K562 (cell line): ENCODE measurements at regions not wholly inside any gene's neighbourhood (a gene's known extent, or its start where the extent isn't known, plus 50 kb on each side); places are given as distances from the start of the nearest gene placed in this dataset.

Source experiments
- CBX3 ChIP-seq, 2 experiments: IDR thresholded peaks; 1 replicate in 1 of 2; 2 replicates in 1 of 2; pipeline ENCODE4 v1.6.1; 2012; ENCODE audit warnings: inconsistent platforms in 2 of 2, low read length in 2 of 2, borderline replicate concordance in 1 of 2, control low read depth in 1 of 2
- CHD2 ChIP-seq: IDR thresholded peaks from 2 replicates; pipeline ENCODE4 v1.6.1; 2011; ENCODE audit warnings: low read depth, low read length
- GABPA ChIP-seq: fragments of 200-800 bp; sonication (Bioruptor generic); conservative IDR thresholded peaks from 2 replicates; pipeline ENCODE4 v1.6.1; 2016; ENCODE audit warnings: low read depth, missing genetic modification characterization, missing compliant biosample characterization
- JUN ChIP-seq, 2 experiments: sonication (generic) in 1 of 2; formaldehyde crosslinking in 1 of 2; IDR thresholded peaks; 2 replicates each; pipeline versions ENCODE4 v1.6.1 to v1.8.0; 2012 to 2022; ENCODE audit warnings: borderline replicate concordance in 2 of 2, mild to moderate bottlenecking in 2 of 2, improper control_type of control experiment in 1 of 2, low read depth in 1 of 2, low read length in 1 of 2, missing genetic modification reagents in 1 of 2
- ZEB2 ChIP-seq: fragments of 450-650 bp; IDR thresholded peaks from 2 replicates; pipeline ENCODE4 v1.6.1; 2016
- ZFP36 ChIP-seq: fragments of 150-350 bp; IDR thresholded peaks from 2 replicates; pipeline ENCODE4 v1.6.1; 2018; ENCODE audit warnings: low read length, low read depth; ENCODE audit not compliant: partially characterized antibody
- TF ChIP-seq, protein P1 (sequence below): fragments of 450-650 bp; formaldehyde crosslinking; IDR thresholded peaks from 2 replicates; pipeline ENCODE4 v1.4.0; 2020; ENCODE audit warnings: mild to moderate bottlenecking, moderate library complexity
- TF ChIP-seq, protein P2 (sequence below): sonication (generic); formaldehyde crosslinking; IDR thresholded peaks from 2 replicates; pipeline ENCODE4 v1.8.0; 2022; ENCODE audit warnings: missing genetic modification reagents, mild to moderate bottlenecking, moderate library complexity, borderline replicate concordance
- TF ChIP-seq, protein P3 (sequence below), 2 experiments: fragments of 450-650 bp; formaldehyde crosslinking in 1 of 2; IDR thresholded peaks; 2 replicates each; pipeline versions ENCODE4 v1.4.0 to v1.6.1; 2014 to 2020; ENCODE audit warnings: mild to moderate bottlenecking in 2 of 2, borderline replicate concordance in 1 of 2, low read depth in 1 of 2
- TF ChIP-seq, protein P4 (sequence below): fragments of 450-650 bp; formaldehyde crosslinking; IDR thresholded peaks from 2 replicates; pipeline ENCODE4 v1.4.0; 2022; ENCODE audit warnings: missing genetic modification characterization
- TF ChIP-seq, protein P5 (sequence below), 3 experiments: IDR thresholded peaks in 2 of 3; conservative IDR thresholded peaks in 1 of 3; 2 replicates each; pipeline ENCODE4 v1.5.1; 2011 to 2012; ENCODE audit warnings: low read length in 3 of 3, mild to moderate bottlenecking in 3 of 3, control low read depth in 2 of 3, improper control_type of control experiment in 1 of 3, inconsistent platforms in 1 of 3, low read depth in 1 of 3, mixed read lengths in 1 of 3, moderate library complexity in 1 of 3; ENCODE audit not compliant: insufficient read depth in 2 of 3

DNA sequence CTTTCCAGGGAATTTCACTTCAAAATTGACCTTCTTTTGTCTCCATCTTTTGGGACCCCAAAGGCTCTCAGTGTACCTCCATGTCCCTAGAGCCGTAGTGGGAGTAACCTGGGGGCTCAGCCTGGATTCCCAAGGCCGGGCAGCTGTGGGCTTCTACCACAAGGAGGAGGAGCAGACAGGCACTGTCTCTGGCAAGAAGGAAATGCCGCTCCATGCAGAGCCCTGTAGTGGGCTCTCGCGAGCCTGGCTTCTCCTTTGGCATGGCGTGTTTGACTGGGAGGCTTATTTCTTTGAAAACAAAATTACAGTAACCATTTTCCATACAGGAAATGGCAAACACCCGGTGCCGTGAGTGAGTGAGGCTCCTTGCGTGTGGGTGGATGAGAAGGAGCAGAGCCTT is 76.8 kb upstream of the FAM180A start (continued):
- TF ChIP-seq, protein P1, sequence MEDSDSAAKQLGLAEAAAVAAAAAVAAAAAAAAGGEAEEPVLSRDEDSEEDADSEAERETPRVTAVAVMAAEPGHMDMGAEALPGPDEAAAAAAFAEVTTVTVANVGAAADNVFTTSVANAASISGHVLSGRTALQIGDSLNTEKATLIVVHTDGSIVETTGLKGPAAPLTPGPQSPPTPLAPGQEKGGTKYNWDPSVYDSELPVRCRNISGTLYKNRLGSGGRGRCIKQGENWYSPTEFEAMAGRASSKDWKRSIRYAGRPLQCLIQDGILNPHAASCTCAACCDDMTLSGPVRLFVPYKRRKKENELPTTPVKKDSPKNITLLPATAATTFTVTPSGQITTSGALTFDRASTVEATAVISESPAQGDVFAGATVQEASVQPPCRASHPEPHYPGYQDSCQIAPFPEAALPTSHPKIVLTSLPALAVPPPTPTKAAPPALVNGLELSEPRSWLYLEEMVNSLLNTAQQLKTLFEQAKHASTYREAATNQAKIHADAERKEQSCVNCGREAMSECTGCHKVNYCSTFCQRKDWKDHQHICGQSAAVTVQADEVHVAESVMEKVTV: peak; percentile 81
- TF ChIP-seq GABPA (0 out of 2 replicates have a peak, but pooled peaks have one; percentile 22), ZFP36 (peak; percentile 17), CBX3 (IDR thresholded peaks at IDR 0.05; ENCODE audit: borderline replicate concordance in 1 of 2, low read length in 2 of 2) (0 out of 3 replicates have a peak, but pooled peaks of 1 of the 2 experiments have one; percentile 36), ZEB2 (no peak), JUN (IDR thresholded peaks at IDR 0.05; ENCODE audit: borderline replicate concordance, low read depth, low read length) (no peak), JUN (CRISPR knock-in tag; IDR thresholded peaks at IDR 0.05; ENCODE audit: borderline replicate concordance) (no peak), CHD2 (peak; percentile 79)
- TF ChIP-seq, protein P2, sequence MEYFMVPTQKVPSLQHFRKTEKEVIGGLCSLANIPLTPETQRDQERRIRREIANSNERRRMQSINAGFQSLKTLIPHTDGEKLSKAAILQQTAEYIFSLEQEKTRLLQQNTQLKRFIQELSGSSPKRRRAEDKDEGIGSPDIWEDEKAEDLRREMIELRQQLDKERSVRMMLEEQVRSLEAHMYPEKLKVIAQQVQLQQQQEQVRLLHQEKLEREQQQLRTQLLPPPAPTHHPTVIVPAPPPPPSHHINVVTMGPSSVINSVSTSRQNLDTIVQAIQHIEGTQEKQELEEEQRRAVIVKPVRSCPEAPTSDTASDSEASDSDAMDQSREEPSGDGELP: peak; percentile 18; the same call in 1 of the 2 replicates
- TF ChIP-seq, protein P3, sequence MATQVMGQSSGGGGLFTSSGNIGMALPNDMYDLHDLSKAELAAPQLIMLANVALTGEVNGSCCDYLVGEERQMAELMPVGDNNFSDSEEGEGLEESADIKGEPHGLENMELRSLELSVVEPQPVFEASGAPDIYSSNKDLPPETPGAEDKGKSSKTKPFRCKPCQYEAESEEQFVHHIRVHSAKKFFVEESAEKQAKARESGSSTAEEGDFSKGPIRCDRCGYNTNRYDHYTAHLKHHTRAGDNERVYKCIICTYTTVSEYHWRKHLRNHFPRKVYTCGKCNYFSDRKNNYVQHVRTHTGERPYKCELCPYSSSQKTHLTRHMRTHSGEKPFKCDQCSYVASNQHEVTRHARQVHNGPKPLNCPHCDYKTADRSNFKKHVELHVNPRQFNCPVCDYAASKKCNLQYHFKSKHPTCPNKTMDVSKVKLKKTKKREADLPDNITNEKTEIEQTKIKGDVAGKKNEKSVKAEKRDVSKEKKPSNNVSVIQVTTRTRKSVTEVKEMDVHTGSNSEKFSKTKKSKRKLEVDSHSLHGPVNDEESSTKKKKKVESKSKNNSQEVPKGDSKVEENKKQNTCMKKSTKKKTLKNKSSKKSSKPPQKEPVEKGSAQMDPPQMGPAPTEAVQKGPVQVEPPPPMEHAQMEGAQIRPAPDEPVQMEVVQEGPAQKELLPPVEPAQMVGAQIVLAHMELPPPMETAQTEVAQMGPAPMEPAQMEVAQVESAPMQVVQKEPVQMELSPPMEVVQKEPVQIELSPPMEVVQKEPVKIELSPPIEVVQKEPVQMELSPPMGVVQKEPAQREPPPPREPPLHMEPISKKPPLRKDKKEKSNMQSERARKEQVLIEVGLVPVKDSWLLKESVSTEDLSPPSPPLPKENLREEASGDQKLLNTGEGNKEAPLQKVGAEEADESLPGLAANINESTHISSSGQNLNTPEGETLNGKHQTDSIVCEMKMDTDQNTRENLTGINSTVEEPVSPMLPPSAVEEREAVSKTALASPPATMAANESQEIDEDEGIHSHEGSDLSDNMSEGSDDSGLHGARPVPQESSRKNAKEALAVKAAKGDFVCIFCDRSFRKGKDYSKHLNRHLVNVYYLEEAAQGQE (IDR thresholded peaks at IDR 0.05; ENCODE audit: borderline replicate concordance): peak; percentile 63; the same call in 1 of the 2 replicates
- TF ChIP-seq, protein P3 (CRISPR knock-in tag; IDR thresholded peaks at IDR 0.05; ENCODE audit: low read depth): no peak
- TF ChIP-seq, protein P4, sequence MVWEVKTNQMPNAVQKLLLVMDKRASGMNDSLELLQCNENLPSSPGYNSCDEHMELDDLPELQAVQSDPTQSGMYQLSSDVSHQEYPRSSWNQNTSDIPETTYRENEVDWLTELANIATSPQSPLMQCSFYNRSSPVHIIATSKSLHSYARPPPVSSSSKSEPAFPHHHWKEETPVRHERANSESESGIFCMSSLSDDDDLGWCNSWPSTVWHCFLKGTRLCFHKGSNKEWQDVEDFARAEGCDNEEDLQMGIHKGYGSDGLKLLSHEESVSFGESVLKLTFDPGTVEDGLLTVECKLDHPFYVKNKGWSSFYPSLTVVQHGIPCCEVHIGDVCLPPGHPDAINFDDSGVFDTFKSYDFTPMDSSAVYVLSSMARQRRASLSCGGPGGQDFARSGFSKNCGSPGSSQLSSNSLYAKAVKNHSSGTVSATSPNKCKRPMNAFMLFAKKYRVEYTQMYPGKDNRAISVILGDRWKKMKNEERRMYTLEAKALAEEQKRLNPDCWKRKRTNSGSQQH (CRISPR knock-in tag): no peak
- TF ChIP-seq, protein P5, sequence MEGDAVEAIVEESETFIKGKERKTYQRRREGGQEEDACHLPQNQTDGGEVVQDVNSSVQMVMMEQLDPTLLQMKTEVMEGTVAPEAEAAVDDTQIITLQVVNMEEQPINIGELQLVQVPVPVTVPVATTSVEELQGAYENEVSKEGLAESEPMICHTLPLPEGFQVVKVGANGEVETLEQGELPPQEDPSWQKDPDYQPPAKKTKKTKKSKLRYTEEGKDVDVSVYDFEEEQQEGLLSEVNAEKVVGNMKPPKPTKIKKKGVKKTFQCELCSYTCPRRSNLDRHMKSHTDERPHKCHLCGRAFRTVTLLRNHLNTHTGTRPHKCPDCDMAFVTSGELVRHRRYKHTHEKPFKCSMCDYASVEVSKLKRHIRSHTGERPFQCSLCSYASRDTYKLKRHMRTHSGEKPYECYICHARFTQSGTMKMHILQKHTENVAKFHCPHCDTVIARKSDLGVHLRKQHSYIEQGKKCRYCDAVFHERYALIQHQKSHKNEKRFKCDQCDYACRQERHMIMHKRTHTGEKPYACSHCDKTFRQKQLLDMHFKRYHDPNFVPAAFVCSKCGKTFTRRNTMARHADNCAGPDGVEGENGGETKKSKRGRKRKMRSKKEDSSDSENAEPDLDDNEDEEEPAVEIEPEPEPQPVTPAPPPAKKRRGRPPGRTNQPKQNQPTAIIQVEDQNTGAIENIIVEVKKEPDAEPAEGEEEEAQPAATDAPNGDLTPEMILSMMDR (IDR thresholded peaks at IDR 0.05 in 2 of 3, conservative IDR thresholded peaks at IDR 0.05 in 1 of 3; ENCODE audit: insufficient read depth in 2 of 3, low read depth in 1 of 3, low read length in 3 of 3): peak; percentile 77 to 98 (median 97)
